ENCODE measurements at regions not wholly inside any gene's neighbourhood (a gene's known extent, or its start where the extent isn't known, plus 50 kb on each side); places are given as distances from the start of the nearest gene placed in this dataset.

- no peak for TF ChIP-seq EZH2 (IDR thresholded peaks at IDR 0.05; ENCODE audit: borderline replicate concordance, insufficient read depth, low read depth, low read length, poor library complexity, severe bottlenecking)
- TF ChIP-seq CTCF (IDR thresholded peaks at IDR 0.05) = no peak
Observed at GRCh38 chr1:58256546-58256945, 290.0 kb downstream of the OMA1 start.
